ENCODE measurements at regions not wholly inside any gene's neighbourhood (a gene's known extent, or its start where the extent isn't known, plus 50 kb on each side); places are given as distances from the start of the nearest gene placed in this dataset.

GRCh38 chr9:115616666-115617239, 498.8 kb upstream of the TNC start:
- Mint-ChIP-seq H3K9me3 (peaks cover 0 to 23% (median 11%) of the 10 kb centered on the region in 3 donors), H3K4me1 (no peaks in the 10 kb centered on the region), H3K27me3 (peaks cover 2 to 21% of the 10 kb centered on the region in 2 donors), H3K27ac (no peak overlapping the region), H3K4me3 (no peak overlapping the region), H3K36me3 (no peaks in the 10 kb centered on the region)
- DNase-seq (no peak), ATAC-seq (replicated peaks in 1 of 4) (no peak)
- Histone ChIP-seq H3K4me3 (ENCODE audit: control insufficient read depth in 1 of 2, extremely low read depth in 1 of 2, low read length in 1 of 2) (no peak overlapping the region), H3K9me3 (no peaks in the 10 kb centered on the region), H3K36me3 (ENCODE audit: control insufficient read depth in 2 of 2, extremely low read depth in 1 of 2, insufficient read depth in 1 of 2, low read length in 1 of 2) (no peaks in the 10 kb centered on the region), H3K27me3 (replicated peaks in 1 of 2; ENCODE audit: control insufficient read depth in 2 of 2, extremely low read depth in 1 of 2, insufficient read depth in 2 of 2, low read length in 1 of 2) (peaks cover 0 to 2% of the 10 kb centered on the region in 2 experiments), H3K4me1 (ENCODE audit: control insufficient read depth in 1 of 2, extremely low read depth in 1 of 2, insufficient read depth in 2 of 2, low read length in 2 of 2) (no peaks in the 10 kb centered on the region), H3K27ac (ENCODE audit: low read length) (no peak overlapping the region)
- ChIA-PET CTCF (no interaction called here), POLR2A (no interaction called here)
- WGBS (ENCODE audit: insufficient coverage) = no CpG with 5 or more reads among the region's 2 CpGs

GRCh38 chr9:115625251-115625650, 507.3 kb upstream of the TNC start:
- Mint-ChIP-seq H3K4me3 (no peak overlapping the region), H3K4me1 (no peaks in the 10 kb centered on the region), H3K36me3 (no peaks in the 10 kb centered on the region), H3K9me3 (peaks cover 3 to 11% (median 7%) of the 10 kb centered on the region in 3 donors), H3K27me3 (peaks cover 0 to 12% of the 10 kb centered on the region in 2 donors), H3K27ac (no peak overlapping the region)
- Histone ChIP-seq H3K9me3 (no peaks in the 10 kb centered on the region), H3K4me1 (ENCODE audit: control insufficient read depth in 1 of 2, extremely low read depth in 1 of 2, insufficient read depth in 2 of 2, low read length in 2 of 2) (no peaks in the 10 kb centered on the region), H3K4me3 (ENCODE audit: control insufficient read depth in 1 of 2, extremely low read depth in 1 of 2, low read length in 1 of 2) (no peak overlapping the region), H3K27me3 (replicated peaks in 1 of 2; ENCODE audit: control insufficient read depth in 2 of 2, extremely low read depth in 1 of 2, insufficient read depth in 2 of 2, low read length in 1 of 2) (no peaks in the 10 kb centered on the region), H3K36me3 (ENCODE audit: control insufficient read depth in 2 of 2, extremely low read depth in 1 of 2, insufficient read depth in 1 of 2, low read length in 1 of 2) (no peaks in the 10 kb centered on the region), H3K27ac (ENCODE audit: low read length) (no peak overlapping the region)
- no peak for DNase-seq
- ChIA-PET POLR2A (no interaction called here), CTCF (no interaction called here)
- ATAC-seq (replicated peaks in 1 of 4) = no peak

DNA sequence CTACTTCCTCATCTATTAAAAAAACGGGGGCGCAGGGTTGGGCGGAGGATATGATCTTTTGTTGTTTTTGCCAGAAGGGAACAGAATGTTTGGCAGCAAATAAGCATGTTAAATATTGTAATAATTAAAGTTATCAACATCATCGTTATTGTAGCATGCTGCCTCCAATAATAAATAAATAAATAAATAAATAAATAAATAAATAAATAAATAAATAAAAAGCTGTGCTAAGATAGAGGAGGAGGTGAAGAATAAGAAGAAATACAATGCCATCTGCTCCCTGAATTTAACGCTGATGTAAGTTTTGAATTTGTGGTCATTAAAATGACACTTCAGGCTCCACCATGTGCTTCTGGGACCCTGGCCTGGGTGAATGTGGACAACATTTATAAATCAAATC, 508.0 kb upstream of the TNC start:
- Histone ChIP-seq H3K27ac (ENCODE audit: low read length) (no peak overlapping the region), H3K27me3 (replicated peaks in 1 of 2; ENCODE audit: control insufficient read depth in 2 of 2, extremely low read depth in 1 of 2, insufficient read depth in 2 of 2, low read length in 1 of 2) (no peaks in the 10 kb centered on the region), H3K4me3 (ENCODE audit: control insufficient read depth in 1 of 2, extremely low read depth in 1 of 2, low read length in 1 of 2) (no peak overlapping the region), H3K36me3 (ENCODE audit: control insufficient read depth in 2 of 2, extremely low read depth in 1 of 2, insufficient read depth in 1 of 2, low read length in 1 of 2) (no peaks in the 10 kb centered on the region), H3K4me1 (ENCODE audit: control insufficient read depth in 1 of 2, extremely low read depth in 1 of 2, insufficient read depth in 2 of 2, low read length in 2 of 2) (no peaks in the 10 kb centered on the region), H3K9me3 (no peaks in the 10 kb centered on the region)
- POLR2A ChIA-PET = no interaction called here
- 83% methylated on average over 1 of the region's 5 CpGs for WGBS (ENCODE audit: insufficient coverage)
- peaks cover 0 to 8% of the 10 kb centered on the region in 2 donors for H3K27me3 Mint-ChIP-seq
- H3K9me3 Mint-ChIP-seq = peaks cover 3 to 7% (median 3%) of the 10 kb centered on the region in 3 donors
- CTCF ChIA-PET = no interaction called here
- ATAC-seq (replicated peaks in 1 of 4) (no peak), DNase-seq (no peak)
- no peaks in the 10 kb centered on the region for H3K36me3 Mint-ChIP-seq
- H3K27ac Mint-ChIP-seq = no peak overlapping the region
- no peak overlapping the region for H3K4me3 Mint-ChIP-seq
- no peaks in the 10 kb centered on the region for H3K4me1 Mint-ChIP-seq

DNA sequence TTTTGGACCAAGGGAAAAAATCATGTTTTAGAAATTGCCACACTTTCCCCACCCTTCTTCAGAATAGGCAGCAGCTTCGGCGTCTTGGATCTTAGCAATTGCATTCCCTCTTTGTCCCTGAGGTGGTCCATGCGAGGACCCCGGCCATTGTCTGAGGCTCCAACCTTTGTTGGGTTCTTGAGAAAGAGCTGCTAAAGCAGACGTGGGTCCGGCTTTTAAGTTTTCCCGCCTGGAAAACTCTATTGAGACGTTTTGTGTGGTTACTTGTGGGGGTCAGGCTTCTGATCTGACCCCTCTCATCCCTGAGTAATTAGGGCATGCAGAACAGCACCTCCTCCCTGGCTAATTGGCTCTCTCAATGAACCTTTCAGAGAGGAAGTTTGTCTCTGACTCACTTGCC, 509.6 kb upstream of the TNC start:
- H3K27me3 Mint-ChIP-seq = peaks cover 3 to 8% of the 10 kb centered on the region in 2 donors
- WGBS (ENCODE audit: insufficient coverage) = 70% methylated on average over 4 of the region's 8 CpGs
- ChIA-PET CTCF (no interaction called here), POLR2A (no interaction called here)
- Histone ChIP-seq H3K27ac (ENCODE audit: low read length) (no peak overlapping the region), H3K4me1 (ENCODE audit: control insufficient read depth in 1 of 2, extremely low read depth in 1 of 2, insufficient read depth in 2 of 2, low read length in 2 of 2) (no peaks in the 10 kb centered on the region), H3K36me3 (ENCODE audit: control insufficient read depth in 2 of 2, extremely low read depth in 1 of 2, insufficient read depth in 1 of 2, low read length in 1 of 2) (no peaks in the 10 kb centered on the region), H3K9me3 (no peaks in the 10 kb centered on the region), H3K27me3 (replicated peaks in 1 of 2; ENCODE audit: control insufficient read depth in 2 of 2, extremely low read depth in 1 of 2, insufficient read depth in 2 of 2, low read length in 1 of 2) (no peaks in the 10 kb centered on the region), H3K4me3 (ENCODE audit: control insufficient read depth in 1 of 2, extremely low read depth in 1 of 2, low read length in 1 of 2) (no peak overlapping the region)
- no peak overlapping the region for H3K27ac Mint-ChIP-seq
- no peaks in the 10 kb centered on the region for H3K36me3 Mint-ChIP-seq
- peaks cover 0 to under 1% (median 0%) of the 10 kb centered on the region in 3 donors for H3K9me3 Mint-ChIP-seq
- no peaks in the 10 kb centered on the region for H3K4me1 Mint-ChIP-seq
- no peak overlapping the region for H3K4me3 Mint-ChIP-seq
- DNase-seq = no peak
- ATAC-seq (replicated peaks in 1 of 4) = no peak

GRCh38 chr9:115628426-115628825, 510.5 kb upstream of the TNC start:
- POLR2A ChIA-PET = no interaction called here
- Mint-ChIP-seq H3K27me3 (peaks cover 5 to 11% of the 10 kb centered on the region in 2 donors), H3K4me3 (no peak overlapping the region), H3K9me3 (peaks cover 0 to 4% (median 0%) of the 10 kb centered on the region in 3 donors), H3K27ac (no peak overlapping the region), H3K36me3 (no peaks in the 10 kb centered on the region), H3K4me1 (no peaks in the 10 kb centered on the region)
- Histone ChIP-seq H3K36me3 (ENCODE audit: control insufficient read depth in 2 of 2, extremely low read depth in 1 of 2, insufficient read depth in 1 of 2, low read length in 1 of 2) (no peaks in the 10 kb centered on the region), H3K9me3 (no peaks in the 10 kb centered on the region), H3K4me1 (ENCODE audit: control insufficient read depth in 1 of 2, extremely low read depth in 1 of 2, insufficient read depth in 2 of 2, low read length in 2 of 2) (no peaks in the 10 kb centered on the region), H3K27ac (ENCODE audit: low read length) (no peak overlapping the region), H3K4me3 (ENCODE audit: control insufficient read depth in 1 of 2, extremely low read depth in 1 of 2, low read length in 1 of 2) (no peak overlapping the region), H3K27me3 (replicated peaks in 1 of 2; ENCODE audit: control insufficient read depth in 2 of 2, extremely low read depth in 1 of 2, insufficient read depth in 2 of 2, low read length in 1 of 2) (no peaks in the 10 kb centered on the region)
- no CpG with 5 or more reads among the region's 2 CpGs for WGBS (ENCODE audit: insufficient coverage)
- DNase-seq (no peak), ATAC-seq (replicated peaks in 1 of 4) (no peak)
- CTCF ChIA-PET = no interaction called here

DNA sequence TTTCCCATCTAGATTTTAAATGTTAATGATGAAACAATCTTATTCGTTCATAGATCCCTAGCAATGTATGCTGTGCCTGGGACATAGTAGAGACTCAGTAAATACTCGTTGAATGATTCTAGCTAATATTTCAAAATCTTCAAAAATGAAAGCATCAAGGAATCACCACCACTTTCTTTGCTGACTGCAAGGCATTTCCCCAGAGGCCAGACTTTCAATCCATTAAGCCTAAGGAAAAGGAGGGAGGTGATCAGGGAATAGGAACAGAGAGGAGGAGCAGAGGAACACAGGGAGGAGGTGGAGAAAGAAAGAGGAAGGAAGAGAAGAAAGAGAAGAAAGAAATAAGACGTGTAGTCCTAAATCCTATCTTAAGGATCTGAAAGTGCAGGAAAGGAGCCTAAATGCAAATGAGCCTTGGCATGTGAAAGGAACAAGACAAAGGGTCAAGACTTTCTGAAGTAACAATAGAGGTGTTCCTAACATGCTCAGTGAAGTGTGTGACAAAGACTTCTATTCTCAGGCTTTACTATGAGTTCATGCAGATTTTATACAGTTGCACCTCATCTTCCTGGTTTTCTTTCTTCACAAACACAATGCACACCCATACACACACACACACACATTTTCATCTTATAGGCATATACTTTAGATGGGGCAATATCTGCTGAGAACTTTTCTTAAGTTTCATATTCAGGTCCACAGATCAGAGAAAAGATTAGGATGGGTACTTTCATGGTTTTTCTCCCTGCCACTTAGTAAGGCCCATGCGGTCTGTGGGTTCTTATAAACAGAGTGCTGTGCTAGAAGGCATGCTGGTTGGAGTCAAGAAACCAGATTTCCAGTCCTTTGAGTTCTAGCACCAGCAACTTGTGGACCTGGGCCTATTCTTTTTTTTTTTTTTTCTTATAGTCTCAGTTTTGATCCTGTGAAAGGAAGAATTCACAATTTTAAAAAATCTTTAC, 512.2 kb upstream of the TNC start:
- peaks cover 5 to 14% of the 10 kb centered on the region in 2 donors for H3K27me3 Mint-ChIP-seq

More for the DNA sequence above, 512.2 kb upstream of the TNC start:
- CTCF ChIA-PET = no interaction called here
- H3K9me3 Mint-ChIP-seq = peaks cover 0 to 11% (median 0%) of the 10 kb centered on the region in 3 donors
- H3K4me1 Mint-ChIP-seq = no peaks in the 10 kb centered on the region
- H3K36me3 Mint-ChIP-seq = no peaks in the 10 kb centered on the region
- Histone ChIP-seq H3K27me3 (replicated peaks in 1 of 2; ENCODE audit: control insufficient read depth in 2 of 2, extremely low read depth in 1 of 2, insufficient read depth in 2 of 2, low read length in 1 of 2) (no peaks in the 10 kb centered on the region), H3K36me3 (ENCODE audit: control insufficient read depth in 2 of 2, extremely low read depth in 1 of 2, insufficient read depth in 1 of 2, low read length in 1 of 2) (no peaks in the 10 kb centered on the region), H3K4me1 (ENCODE audit: control insufficient read depth in 1 of 2, extremely low read depth in 1 of 2, insufficient read depth in 2 of 2, low read length in 2 of 2) (no peaks in the 10 kb centered on the region), H3K4me3 (ENCODE audit: control insufficient read depth in 1 of 2, extremely low read depth in 1 of 2, low read length in 1 of 2) (no peak overlapping the region), H3K27ac (ENCODE audit: low read length) (no peak overlapping the region), H3K9me3 (no peaks in the 10 kb centered on the region)
- DNase-seq = no peak
- ATAC-seq (replicated peaks in 1 of 4) = no peak
- no peak overlapping the region for H3K4me3 Mint-ChIP-seq
- no peak overlapping the region for H3K27ac Mint-ChIP-seq
- POLR2A ChIA-PET = no interaction called here
- 100% methylated on average over 1 of the region's 4 CpGs for WGBS (ENCODE audit: insufficient coverage)

Measured in T-cell (primary cell).